Frontal cortex (tissue), 3 donors: ENCODE measurements at regions not wholly inside any gene's neighbourhood (a gene's known extent, or its start where the extent isn't known, plus 50 kb on each side); places are given as distances from the start of the nearest gene placed in this dataset.
"Not testable (repeated sequence)": the region's sequence is repeated elsewhere in the genome, so short reads cannot be mapped to it uniquely, and the experiment has no call there.

Experiments
- DNase-seq, 2 donors: peaks; one replicate each; pipeline ENCODE4 v3.0.0; 2012; ENCODE audit warnings: low spot score in 2 of 2
- FAIRE-seq: peaks from 2 replicates; lab custom pipeline; 2012; peaks lifted over from hg19 to GRCh38; lab: Jason Lieb, UNC
- donor health status: control.
- donor health status: control.
- donor health status: control.

DNA sequence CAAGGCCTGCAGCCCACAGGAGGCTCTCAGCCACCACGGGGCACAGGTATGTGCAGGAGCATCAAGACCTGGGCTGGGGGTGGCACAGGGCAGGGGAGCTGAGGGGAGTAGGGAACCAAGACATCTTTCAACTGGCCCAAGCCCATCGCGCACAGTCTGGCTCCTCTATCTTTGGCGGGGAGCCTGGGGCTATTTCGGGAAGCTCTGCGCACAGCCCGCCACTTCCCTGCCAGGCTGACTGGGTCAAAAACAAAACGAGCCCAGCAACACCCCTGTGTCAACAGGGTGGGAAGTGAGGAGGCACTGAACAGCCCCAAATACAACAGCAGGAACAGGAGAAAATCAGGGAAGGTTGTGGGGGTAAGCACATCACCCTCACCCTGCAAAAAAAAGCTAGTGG lies 83.9 kb downstream of the ARL6IP4 start:
- FAIRE-seq (no peak), DNase-seq (no peak)

DNA sequence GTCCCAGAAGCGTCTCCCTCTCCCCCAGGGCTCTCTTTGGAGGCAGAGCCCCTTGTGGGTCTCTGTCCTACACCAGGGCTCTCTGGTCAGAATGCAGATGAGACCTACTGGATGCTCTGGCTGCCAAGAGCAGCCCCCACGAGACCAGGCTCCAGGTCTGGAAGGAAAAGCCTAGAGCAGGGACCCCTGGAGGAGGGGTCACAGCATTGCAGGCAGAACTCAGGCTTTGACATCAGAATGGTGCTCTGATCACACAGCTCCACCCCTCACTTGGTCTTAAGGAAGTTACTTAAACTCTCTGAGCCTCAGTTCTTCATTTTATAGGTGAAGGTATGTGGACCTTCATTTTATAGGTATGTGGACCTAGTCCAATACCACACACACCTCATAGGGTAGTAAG lies 83.1 kb downstream of the ARL6IP4 start:
- no peak for FAIRE-seq
- no peak for DNase-seq

DNA sequence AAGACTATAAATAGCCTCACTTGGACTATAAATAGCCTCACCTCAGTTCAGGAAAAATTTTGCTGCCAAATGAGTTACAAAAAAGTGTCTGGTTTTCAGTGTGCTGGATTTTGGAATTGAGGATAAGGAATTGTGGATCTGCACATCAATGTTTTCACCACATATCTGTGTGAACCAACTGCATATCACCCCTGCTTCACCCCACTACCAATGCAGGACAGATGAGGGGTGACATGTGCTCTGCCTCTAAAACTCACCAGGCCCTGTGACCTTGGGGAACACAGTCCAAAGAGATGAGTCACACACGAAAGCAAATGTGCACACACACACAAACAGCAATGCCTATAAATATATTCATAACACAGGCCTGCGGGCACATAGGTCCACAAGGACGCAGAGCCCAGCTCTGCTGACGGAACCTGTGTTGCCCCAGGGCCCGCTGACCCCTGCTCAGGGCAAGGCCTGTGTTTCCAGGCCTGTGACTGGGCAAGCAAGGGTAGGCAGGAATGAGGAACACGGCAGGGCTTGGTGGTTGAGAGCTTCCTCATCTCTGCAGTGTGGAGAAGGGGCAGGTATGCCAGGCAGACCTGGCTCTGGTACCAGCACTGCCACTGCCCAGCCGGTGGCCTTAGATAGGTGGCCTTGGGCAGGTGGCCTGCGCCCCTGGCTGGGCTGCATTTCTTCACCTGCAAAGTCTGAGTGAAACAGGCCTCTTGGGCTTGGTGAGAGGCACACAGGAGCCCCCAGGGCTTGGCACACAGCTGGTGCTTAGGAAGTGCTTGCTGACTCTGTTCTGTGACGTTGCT lies 82.4 kb downstream of the ARL6IP4 start:
- FAIRE-seq (no peak), DNase-seq (no peak)

DNA sequence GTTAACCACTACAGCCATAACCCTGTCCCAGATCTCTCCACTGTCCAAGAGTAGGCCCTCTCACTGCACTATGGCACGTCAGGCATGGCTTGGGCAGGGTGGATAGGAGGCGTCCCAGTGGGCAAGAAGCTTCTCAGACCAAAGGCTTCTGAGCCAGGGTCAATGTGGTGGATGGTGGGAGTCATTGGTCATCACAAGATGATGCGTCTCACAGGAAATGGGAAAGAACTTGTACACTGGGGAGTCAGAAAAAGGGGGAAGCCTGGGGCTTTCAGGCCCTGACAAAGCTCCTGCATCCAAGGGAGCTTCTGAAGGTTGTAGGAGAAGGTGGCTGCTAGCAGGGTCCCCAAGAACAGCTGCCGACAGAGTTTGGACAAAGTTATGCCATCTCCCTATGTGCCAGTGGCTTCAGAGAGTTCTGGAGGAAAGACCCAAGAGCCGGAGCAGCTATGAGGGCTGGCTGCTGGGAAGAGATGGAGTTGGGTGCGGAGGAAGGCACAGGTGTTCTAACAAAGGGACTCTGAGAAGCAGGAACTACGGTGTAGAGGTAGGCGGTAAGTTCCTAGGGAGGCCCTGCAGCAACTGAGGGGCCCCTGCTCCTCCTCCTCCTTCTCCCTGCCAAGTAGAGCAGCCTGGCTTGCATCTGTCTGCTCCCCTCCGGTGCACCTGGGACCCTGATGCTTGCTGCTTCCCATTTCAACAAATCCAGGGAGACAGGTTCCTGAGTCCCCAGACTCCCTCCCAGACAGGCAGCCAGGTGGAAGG lies 81.1 kb downstream of the ARL6IP4 start:
- FAIRE-seq (no peak), DNase-seq (no peak)

DNA sequence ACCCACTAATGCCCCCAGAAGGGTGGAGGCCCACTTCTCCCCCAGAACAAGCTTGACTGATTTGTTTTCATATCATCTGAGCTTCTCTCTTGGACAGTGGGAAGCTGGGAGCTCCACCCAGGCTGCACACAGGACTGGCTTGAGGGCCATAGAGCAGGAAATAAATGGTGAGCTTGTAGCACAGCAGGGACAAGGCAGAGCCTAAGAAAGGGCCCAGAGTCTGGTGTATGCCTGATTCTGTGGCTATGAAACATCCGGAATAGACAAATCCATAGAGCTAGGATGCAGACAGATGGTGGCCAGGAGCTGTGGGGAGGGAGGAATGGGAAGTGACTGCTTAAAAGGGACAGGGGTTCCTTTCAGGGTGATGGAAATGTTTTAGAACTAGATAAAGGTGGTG lies 79.0 kb downstream of the ARL6IP4 start:
- FAIRE-seq (no peak), DNase-seq (no peak)

DNA sequence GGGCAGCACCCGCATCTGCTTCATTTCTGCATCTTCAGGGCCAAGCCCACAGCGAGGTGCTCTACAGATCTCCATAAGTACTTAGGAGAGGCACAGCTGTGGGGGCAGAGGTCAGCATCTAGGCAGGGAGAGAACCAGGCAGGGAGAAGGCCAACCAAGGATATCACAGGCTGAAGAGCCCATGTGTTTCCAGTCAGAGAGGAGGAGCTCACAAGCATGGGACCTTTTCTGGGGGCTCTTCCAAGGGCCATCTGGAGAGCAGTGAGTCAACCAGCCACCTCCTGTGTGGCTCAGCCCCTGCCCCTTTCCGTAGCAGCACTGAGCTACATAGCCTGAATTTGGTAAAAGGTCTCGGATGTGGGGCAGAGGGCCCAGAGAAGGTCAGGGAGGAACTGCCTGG lies 78.5 kb downstream of the ARL6IP4 start:
- DNase-seq, result no peak
- FAIRE-seq, result no peak

DNA sequence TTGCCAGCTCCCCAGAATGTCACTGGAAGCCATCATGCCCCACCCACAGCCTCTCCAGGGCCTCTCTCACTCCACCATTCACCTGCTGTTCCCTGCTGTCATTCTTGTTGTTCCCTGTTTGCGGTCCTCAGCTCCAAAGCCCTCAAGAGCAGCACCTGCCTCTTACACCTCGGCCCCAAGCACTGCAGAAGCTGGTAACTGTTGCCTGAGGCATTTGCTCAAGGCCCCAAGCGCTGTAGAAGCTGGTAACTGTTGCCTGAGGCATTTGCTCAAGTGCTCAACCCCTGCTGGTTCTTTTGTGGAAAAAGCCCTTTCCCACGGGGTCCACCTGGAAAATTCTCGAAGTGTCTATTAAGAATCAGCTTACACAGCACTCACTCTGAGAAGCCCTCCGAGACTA lies 78.0 kb downstream of the ARL6IP4 start:
- DNase-seq (no peak), FAIRE-seq (no peak)

DNA sequence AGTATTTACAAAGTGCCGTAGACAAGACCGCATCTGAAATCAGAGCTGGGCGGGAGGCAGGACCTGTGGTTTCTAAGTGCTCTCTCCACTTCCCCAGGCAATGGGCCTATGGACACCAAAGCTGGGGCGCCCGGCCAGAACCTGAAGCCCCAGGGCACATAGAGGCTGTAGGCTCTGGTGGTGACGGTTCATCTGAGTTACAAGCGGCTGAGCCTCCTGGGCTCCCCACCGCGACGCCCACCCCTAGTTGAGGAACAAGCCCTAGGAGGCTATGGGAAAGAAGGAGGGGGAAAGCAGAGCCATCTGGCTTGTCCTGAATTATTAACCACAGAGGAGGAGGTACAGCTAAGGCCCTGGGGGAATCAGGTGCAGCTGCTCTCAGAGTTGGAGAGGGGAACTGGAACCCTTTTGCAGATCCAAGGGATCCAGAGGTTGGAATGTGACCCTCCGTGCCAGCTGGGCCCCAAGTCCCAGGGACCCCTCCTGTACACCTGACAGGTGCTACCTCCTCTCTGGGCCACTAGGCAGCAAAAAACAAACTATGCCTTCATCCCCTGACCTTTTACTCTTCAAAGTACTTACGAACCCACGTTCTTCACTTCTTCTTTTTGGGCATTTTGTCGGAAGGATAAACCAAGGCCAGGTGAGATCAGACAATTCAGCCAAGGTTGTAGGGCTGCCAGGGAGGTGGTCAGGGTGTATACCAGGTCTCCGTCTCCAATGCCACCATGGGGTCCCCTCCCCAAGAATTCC lies 77.2 kb downstream of the ARL6IP4 start:
- DNase-seq (no peak), FAIRE-seq (no peak)

DNA sequence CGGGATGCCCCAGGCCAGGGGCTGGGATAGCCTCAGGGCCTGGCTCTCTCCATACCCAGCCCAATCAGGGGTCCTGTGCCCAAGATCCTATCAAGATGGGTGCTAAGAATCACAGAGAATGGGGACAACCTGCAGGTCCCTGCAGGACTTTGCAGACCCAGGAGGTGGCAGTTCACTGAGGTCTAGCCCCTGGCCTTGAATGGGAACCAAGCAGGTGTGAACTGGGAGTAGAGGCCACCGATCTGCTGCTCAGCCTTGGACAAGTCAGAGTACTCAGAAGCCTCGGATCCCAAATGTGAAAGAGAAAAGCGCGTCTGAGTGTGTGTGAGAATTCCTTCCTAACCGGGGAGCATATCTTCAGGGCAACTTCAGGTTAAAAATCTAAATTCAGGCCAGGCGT lies 76.2 kb downstream of the ARL6IP4 start:
- no peak for FAIRE-seq
- DNase-seq, result no peak

DNA sequence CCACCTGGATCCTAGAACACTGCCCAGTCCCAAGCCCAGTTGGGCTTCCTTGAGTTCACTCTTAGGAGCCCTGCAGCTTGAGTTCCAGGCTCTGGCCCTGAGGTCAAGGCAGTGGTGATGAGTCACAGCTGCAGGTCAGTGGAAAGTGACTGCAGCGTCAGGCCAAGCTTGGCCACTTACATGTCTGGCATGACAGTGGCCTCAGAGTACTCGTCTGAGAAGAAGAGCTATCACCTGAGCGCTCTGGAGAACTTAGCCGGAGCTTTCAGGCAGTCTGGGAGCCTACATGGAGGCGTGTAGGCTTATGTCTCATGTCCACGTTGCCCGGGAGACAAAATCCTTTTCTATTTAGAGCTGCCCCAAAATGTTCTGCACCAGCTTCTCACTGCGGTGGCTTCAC lies 75.6 kb downstream of the ARL6IP4 start:
- FAIRE-seq (no peak), DNase-seq (no peak)

DNA sequence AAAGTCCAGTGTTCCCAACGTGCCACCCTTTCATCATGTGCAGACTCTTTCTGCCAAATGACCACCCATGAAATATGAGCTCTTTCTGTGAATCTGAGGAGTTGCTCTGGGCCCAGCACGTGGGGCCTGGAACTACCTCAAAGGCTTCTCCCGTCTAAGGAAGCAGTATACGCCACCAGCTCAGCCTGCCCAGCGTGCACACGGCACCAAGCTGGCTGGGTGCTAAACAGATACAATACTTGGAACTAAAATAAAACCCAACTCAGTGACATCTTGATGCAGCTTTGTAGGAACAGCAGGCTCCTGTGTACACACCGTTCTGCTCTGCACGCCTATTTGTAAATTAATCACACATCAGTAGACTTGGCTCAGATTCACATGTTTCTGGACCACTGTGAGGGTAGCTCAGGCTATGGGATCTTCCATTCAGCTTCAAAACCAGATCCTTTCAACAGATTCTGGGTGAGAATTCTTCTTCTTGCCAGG lies 74.8 kb downstream of the ARL6IP4 start:
- FAIRE-seq, result no peak
- DNase-seq, result no peak

DNA sequence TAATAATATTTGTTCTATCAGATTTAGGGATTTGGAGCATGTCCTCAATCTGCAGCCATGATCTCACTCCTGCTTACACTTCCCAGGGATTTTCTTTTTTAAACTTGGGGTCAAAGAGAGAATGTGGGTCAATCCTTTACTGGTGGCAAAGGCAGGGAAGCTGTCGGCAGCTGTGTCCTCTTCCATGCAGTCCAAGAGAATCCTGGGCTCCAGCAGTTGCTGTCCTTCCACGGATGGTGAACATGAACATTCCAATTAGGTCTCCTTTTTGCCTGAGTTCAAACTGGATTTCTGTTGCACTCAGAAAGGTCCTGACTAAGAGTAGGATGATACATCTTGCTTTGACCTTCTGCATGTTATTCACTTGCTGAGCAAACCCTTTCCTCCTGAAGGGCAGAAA lies 73.9 kb downstream of the ARL6IP4 start:
- DNase-seq, result no peak
- no peak for FAIRE-seq

DNA sequence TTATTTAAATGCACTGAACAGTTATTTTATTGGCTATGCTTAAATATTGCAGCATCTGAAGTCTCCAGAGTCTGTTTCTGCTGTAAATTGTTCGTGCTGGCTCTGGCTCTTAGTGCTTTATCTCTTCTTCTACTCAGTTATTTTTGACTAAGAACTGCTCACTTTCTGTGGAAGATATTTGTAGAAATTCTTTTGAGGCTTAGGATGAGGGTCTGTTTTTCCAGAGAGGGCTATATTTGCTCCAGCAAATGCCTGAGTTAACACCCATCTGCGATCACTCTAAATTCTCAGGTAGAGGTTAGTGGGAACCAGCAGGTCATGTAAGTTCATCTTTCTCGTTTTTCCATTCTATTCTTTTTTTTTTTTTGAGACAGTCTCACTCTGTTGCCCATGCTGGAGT lies 71.1 kb downstream of the ARL6IP4 start:
- DNase-seq, result no peak
- FAIRE-seq, result no peak

DNA sequence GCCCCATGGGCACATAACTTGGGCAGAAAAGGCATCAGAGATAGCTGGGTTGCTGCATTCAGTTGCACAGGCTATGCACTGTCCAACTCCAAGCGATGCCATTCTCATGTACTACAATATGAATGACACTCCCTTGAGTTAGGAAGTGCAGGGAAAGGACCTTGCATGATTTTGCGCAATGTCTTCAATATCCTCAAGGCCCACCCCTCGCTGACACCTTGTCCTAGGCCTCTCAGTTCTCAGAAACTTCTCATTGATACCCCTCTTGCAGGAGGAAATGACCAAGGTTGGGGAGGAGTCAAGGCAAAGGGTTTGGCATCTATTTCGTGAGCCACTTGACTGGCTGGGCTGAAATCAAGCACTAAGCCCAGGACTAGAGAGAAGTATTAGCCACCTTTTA lies 70.4 kb downstream of the ARL6IP4 start:
- no peak for FAIRE-seq

DNA sequence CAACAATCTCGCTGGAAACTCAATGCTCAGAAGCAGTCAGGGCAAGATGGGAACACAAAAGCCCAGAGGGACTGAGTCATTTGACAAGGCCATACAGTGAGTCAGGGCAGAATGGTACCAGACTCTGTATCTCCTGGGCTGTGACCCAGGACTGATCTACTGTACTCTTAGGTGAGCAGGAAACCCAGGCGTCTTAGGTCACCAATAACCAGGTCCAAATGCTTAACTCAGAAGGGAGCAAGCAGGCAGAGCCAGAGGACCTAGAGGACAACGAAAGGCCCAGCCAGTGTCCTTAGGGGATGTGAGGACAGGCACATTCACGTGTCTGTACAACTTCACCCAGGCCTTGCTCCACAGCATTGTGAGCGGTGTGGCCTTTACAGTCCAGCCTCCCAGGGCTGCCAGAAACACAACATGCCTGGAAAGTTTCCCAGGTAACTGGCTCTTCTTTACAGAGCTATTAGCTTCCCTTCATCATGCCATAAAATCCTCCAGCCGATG lies 69.9 kb downstream of the ARL6IP4 start:
- FAIRE-seq, result no peak
- DNase-seq, result no peak

More for the DNA sequence above, 70.4 kb downstream of the ARL6IP4 start:
- no peak for DNase-seq

DNA sequence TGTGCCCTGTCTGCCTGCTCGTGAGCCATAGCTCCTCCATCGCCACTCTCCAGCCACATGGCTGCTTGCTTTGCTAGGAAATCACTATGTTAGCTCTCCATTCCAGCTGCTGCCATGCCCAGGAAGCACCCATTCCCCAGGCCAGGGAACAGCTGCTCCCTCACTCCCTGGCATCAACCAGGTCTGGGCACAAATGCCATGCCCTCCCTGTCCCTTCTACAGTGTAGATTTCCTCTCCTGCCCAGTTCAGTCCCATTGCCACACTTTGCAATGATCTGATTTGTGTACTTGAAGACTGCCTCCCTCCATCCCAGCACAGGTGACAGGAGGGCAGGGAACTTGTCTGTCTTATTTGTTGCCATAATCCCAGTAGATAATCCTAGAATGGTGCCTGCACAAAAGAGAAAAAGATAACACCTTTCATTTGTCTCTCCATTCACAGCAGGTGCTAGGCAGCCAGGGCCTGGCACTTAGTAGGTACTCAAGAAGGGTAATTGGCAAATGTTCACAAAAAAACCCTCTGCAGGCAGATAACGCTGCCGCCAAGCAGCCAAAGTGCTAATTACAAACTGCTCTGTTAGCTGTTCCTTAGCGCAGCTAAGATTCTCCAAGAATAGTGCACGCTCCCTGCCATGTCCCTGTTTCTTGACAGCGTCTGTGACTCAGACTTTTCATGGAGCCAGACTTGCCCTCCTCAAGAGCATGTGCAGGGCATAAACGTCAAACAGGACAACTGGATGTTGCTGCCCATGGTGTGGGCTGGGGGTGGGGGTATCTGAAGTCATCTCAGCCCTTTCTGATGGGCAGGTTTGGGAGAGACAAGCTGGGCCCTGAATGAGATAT lies 69.1 kb downstream of the ARL6IP4 start:
- no peak for DNase-seq
- no peak for FAIRE-seq

DNA sequence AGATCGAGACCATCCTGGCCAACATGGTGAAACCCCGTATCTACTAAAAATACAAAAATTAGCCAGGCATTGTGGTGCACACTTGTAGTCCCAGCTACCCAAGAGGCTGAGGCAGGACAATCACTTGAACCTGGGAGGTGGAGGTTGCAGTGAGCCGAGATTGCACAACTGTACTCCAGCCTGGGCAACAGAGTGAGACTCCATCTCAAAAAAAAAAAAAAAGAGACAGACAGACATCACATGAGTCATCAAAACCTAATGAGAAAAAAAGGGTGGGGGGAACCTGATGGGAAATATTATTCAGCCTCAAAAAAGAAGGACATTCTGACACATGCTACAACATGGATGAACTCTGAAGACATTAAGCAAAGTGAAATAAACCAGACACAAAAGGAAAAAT lies 67.4 kb downstream of the ARL6IP4 start:
- DNase-seq, FAIRE-seq: not testable (repeated sequence)

DNA sequence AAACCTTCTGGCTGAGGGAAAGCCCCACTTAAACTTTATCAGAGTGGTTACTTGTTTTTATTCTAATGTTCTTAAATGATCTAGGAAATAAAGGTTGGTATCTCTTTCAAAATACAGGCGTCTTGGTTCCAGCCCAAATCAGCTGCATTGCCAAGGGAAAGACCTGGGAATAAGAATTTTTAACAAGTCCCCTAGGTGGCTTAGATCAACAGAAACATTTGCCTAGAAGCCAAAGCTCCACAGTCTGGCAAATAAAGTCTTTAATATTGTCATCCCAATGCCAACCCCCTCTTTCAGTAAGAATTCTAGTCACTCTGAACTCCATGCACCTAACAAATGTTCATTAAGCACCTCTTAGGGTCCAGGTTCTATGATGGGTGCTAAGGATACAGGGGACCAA lies 66.8 kb downstream of the ARL6IP4 start:
- FAIRE-seq, result no peak
- DNase-seq, result no peak

DNA sequence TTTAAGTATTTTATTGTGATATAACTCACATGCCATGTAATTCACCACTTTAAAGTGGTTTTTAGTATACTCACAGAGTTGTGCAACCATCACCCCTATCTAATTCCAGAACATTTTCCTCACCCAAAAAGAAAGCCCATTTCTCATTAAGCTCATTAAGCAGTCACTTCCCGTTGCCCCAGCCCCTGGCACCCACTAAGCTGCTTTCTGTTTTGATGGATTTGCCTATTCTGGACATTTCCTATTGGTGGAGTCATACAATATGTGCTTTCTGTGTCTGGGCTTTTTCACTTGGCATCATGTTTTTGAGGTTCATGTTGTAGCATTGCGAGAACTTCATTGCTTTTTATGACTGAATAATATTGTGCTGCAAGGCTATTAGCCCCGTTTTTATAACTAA lies 66.0 kb downstream of the ARL6IP4 start:
- DNase-seq (no peak), FAIRE-seq (no peak)

DNA sequence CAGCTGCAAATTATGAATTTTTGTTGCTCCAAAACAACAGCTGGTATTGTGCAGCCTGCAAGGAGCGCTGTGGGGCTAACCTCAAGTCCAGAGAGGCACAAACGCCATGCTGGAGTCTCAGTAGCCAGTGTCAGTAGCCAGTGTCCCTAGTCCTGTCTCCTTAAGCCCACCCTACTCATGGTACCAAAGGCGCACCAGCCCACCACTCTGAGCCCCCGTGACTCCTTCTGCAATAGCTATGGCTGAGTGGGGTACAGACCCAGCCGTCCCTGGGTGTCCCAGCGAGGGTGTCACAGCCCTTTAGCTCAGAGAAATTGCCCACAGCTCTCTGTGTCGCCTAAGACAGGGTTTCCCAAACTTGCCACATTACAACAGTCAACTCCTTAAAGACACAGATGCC lies 65.2 kb downstream of the ARL6IP4 start:
- DNase-seq, result no peak
- no peak for FAIRE-seq
